ENCODE measurements at regions not wholly inside any gene's neighbourhood (a gene's known extent, or its start where the extent isn't known, plus 50 kb on each side); places are given as distances from the start of the nearest gene placed in this dataset.

GRCh38 chr4:32564626-32565025, 1844.5 kb downstream of the PCDH7 start:
- no peak overlapping the region for H4K91ac ChIP-seq (ENCODE audit: insufficient read length, low read depth, low read length)
- Mint-ChIP-seq H3K27ac (no peak overlapping the region), H3K36me3 (ENCODE audit: insufficient read depth in 1 of 3, low read depth in 3 of 3) (no peaks in the 10 kb centered on the region), H3K4me1 (peaks cover 4 to 5% of the 10 kb centered on the region in 2 experiments; a peak in 2 of 4 replicates), H3K27me3 (ENCODE audit: low read depth) (no peaks in the 10 kb centered on the region), H3K9me3 (no peaks in the 10 kb centered on the region; a peak in 1 of 5 replicates), H3K4me3 (no peak overlapping the region)
- WGBS (ENCODE audit: extremely low coverage, insufficient read length, low lambda C conversion rate): no CpG with 5 or more reads among the region's 2 CpGs
- H2AFZ ChIP-seq (ENCODE audit: low read length): no peak overlapping the region
- H2BK15ac ChIP-seq (ENCODE audit: low read depth, low read length): no peak overlapping the region
- no peak overlapping the region for H3K4me2 ChIP-seq (ENCODE audit: insufficient read depth, insufficient read length, low read length)
- H3K18ac ChIP-seq (ENCODE audit: insufficient read length, low read depth, low read length): no peak overlapping the region
- no peak overlapping the region for H3T11ph ChIP-seq (ENCODE audit: low read length)
- no peak for TF ChIP-seq CTCF (conservative IDR thresholded peaks at IDR 0.05)
- no peaks in the 10 kb centered on the region for H3K9me3 ChIP-seq (ENCODE audit: control insufficient read depth, low read depth, low read length)
- no peak overlapping the region for H2BK20ac ChIP-seq (ENCODE audit: low read depth, low read length, poor library complexity, severe bottlenecking)
- no peaks in the 10 kb centered on the region for H3K4me1 ChIP-seq (ENCODE audit: insufficient read depth, low read length)
- H3K27ac ChIP-seq (ENCODE audit: insufficient read length, low read depth, low read length): no peak overlapping the region
- no peak overlapping the region for H4K8ac ChIP-seq (replicated peaks; ENCODE audit: insufficient read length, low read depth, low read length)
- H2BK120ac ChIP-seq (ENCODE audit: low read depth, low read length, poor library complexity, severe bottlenecking): no peak overlapping the region
- no peak overlapping the region for H2BK5ac ChIP-seq (ENCODE audit: insufficient read length, low read length)
- H3K79me1 ChIP-seq (ENCODE audit: insufficient read depth, low read depth, low read length, poor library complexity, severe bottlenecking): no peaks in the 10 kb centered on the region
- H3K79me2 ChIP-seq (ENCODE audit: insufficient read depth, low read length): no peaks in the 10 kb centered on the region
- H2BK12ac ChIP-seq (ENCODE audit: insufficient read length, low read depth, low read length): no peak overlapping the region
- H3K9ac ChIP-seq (ENCODE audit: extremely low read depth, insufficient read length, low read length): no peak overlapping the region
- H3K27me3 ChIP-seq (ENCODE audit: insufficient read depth, low read length): no peaks in the 10 kb centered on the region
- H4K20me1 ChIP-seq (ENCODE audit: control insufficient read depth, insufficient read depth, insufficient read length): no peaks in the 10 kb centered on the region
- no peaks in the 10 kb centered on the region for H3K23me2 ChIP-seq (ENCODE audit: insufficient read length, low read depth, low read length, poor library complexity, severe bottlenecking)
- no peak overlapping the region for H3K14ac ChIP-seq (ENCODE audit: insufficient read depth, low read length)
- H3K4ac ChIP-seq (ENCODE audit: low read depth, low read length): no peak overlapping the region
- no peak overlapping the region for H2AK5ac ChIP-seq (ENCODE audit: insufficient read length, low read length)
- H4K5ac ChIP-seq (ENCODE audit: insufficient read length, low read depth, low read length): no peak overlapping the region
- no peak overlapping the region for H3K56ac ChIP-seq (ENCODE audit: insufficient read length, low read depth, low read length)
- no peak overlapping the region for H3K23ac ChIP-seq (ENCODE audit: insufficient read length, low read depth, low read length)
- DNase-seq: no peak

Measured in H9 (cell line).